Inferior parietal cortex (tissue), 1 donor: ENCODE measurements at regions not wholly inside any gene's neighbourhood (a gene's known extent, or its start where the extent isn't known, plus 50 kb on each side); places are given as distances from the start of the nearest gene placed in this dataset.

Source experiments
- DNase-seq: peaks from one replicate; pipeline ENCODE4 v3.0.0-alpha.2; 2016; ENCODE audit errors: extremely low spot score

GRCh38 chrX:10900585-10901289, 210.4 kb upstream of the HCCS start:
- DNase-seq = no peak

DNA sequence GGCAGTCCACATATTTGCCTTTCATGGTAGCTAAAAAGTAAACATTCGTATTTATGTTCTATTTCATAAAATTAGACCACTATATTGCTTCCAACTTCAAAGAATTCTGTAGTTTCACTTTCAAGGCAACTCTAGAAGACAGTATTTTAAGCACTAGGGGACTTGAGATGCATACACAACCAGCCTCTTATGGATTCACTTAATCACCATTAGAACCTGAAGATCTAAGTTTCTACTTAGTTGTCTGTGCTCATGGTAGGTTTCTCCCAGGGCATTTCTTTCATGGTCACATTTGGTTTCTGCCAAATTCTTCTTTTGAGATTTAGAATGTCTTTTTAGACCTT, 209.9 kb upstream of the HCCS start:
- no peak for DNase-seq

GRCh38 chrX:10902001-10902400, 209.1 kb upstream of the HCCS start:
- no peak for DNase-seq

- DNase-seq = no peak
Observed at GRCh38 chrX:10903523-10903922, 207.6 kb upstream of the HCCS start.

DNA sequence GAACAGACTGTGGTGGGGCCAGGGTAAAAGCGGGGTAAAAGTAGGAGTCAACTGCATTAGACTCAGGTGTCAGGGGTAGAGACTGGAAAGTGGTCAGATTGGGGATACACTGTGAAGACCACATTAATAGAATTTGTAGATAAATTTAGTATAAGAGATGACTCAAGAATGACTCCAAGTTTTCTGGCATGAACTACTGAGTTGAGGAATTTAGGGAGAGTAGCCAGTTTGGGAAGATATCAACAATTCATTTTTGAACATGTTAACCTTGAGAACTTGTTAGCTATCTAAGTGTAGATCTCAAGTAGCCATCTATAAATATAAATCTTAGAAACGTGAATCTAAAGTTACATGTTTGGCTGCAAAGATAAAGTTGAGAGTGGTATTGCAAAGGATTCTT, 206.9 kb upstream of the HCCS start:
- DNase-seq = no peak

- no peak for DNase-seq
Observed at GRCh38 chrX:10906866-10907265, 204.3 kb upstream of the HCCS start.

- no peak for DNase-seq
Observed at GRCh38 chrX:10922159-10922558, 189.0 kb upstream of the HCCS start.

DNA sequence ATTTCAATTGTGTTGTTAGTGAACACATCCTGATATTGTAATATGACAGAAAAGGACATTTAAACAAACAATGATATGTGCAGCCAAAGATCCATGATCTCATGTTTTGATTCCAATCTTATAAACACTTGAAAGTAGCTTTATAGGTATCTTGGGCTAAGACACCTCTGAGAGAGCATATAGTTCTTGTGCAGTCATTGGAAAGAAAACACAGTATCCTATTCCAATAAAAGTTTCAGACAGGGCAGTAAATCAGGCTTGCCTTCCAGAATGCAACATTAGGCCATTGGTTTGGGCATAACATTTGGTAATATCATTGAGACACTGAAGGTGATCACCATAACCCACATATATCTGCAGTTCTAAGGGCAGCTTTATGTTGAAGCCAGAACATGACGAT, 188.3 kb upstream of the HCCS start:
- no peak for DNase-seq

DNA sequence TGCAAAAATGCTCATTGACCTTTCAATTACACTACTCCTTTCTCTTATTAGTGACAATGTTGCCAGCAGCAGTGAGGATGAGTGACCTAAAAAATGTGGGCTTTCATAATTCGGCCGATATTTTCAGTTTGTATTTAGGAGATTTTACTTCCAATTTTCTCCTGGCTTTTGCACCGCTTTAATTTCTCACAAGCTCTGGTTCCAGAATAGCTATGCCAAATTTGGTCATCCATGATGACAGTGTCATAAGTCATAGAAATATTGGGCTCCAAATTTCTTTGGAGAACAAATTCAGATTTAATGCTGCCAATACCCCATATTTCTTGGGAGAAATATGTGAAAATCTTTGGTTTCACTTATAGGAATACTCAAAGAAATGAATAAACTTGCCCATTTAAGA, 187.7 kb upstream of the HCCS start:
- no peak for DNase-seq

DNA sequence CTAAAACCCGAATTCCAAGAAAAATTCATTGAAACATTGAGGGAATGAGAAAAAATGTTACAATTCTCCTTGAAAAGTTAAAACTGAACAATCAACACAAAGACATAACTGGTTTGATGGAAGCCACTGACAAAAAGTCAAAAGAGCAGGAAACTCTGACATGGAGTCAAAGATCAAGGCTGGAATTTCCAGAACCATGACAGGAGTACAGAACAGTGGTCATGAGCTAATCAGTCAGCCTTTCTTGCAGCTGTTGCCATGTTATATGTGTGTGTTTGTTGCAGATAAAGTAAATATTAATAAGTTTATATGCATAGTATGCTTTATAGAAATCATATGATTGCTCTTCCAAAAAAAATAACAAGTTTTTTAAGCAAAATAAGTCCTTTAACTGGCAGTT, 184.7 kb upstream of the HCCS start:
- DNase-seq = no peak

GRCh38 chrX:10926891-10927290, 184.2 kb upstream of the HCCS start:
- DNase-seq = no peak

- DNase-seq = no peak
Observed at GRCh38 chrX:10929747-10930146, 181.4 kb upstream of the HCCS start.

GRCh38 chrX:10930151-10930550, 181.0 kb upstream of the HCCS start:
- no peak for DNase-seq

- DNase-seq = no peak
Observed at GRCh38 chrX:10931976-10932375, 179.2 kb upstream of the HCCS start.

GRCh38 chrX:10932842-10933440, 178.2 kb upstream of the HCCS start:
- DNase-seq = no peak

GRCh38 chrX:10935501-10935900, 175.6 kb upstream of the HCCS start:
- DNase-seq = no peak

- DNase-seq = no peak
Observed at GRCh38 chrX:10936976-10937375, 174.2 kb upstream of the HCCS start.

GRCh38 chrX:10938365-10938923, 172.7 kb upstream of the HCCS start:
- DNase-seq = peak; percentile 25

DNA sequence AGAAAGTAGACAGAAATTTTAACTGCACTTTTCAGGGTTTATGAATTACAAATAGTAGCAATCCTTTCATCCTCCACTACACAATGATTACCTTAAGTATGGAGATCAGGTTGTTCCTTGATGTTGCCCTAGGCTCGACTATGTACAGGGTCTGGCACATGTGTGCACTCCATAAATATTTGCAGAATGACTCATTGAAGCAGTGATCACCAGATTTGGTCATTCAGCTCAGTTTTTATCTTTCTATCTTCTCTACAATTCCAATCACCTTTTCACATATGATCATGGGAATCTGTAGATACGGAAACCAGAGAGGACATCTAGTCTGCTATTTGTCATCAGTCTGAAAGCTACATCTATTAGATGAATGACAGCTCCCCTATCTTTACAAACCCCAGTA, 171.7 kb upstream of the HCCS start:
- DNase-seq = no peak

GRCh38 chrX:10944136-10944885, 166.8 kb upstream of the HCCS start:
- DNase-seq = no peak

DNA sequence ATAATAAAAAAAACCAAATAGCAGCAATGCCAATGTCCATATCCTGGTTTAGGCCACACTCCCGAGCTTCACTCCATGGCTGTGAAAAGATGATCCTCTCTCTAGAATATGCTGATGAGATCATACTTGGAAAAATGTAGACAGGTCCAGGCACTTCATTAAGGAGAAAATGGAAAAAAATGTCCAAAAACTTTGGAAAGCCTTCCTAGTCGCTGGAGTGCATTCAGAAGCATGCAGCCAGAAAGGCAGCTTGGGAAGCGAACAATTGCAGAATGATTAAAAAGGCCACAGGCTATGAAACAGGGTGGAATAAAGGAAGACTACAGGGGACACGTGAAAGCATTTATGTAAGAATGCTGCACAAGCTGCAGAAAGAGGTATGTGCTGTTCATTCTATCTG, 165.6 kb upstream of the HCCS start:
- no peak for DNase-seq

- DNase-seq = no peak
Observed at GRCh38 chrX:10949541-10949940, 161.6 kb upstream of the HCCS start.

DNA sequence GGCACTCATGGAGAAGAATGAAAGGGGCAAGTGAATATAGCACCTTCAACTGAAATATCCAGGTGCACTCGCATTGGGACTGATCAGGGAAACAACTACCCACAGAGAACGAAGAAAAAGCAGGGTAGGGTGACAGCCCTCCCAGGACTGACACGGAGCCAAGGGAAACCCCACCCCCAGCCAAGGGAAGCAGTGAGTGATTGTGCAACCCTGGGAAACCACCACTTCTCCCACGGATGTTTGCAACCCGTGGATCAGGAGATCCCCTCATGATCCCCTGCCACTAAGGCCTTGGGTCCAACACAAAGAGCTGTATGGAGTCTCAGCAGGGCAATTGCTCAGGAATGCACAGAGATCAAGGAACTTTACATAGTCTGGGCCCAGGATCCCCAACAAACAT, 158.5 kb upstream of the HCCS start:
- DNase-seq = no peak
